ENCODE measurements at regions not wholly inside any gene's neighbourhood (a gene's known extent, or its start where the extent isn't known, plus 50 kb on each side); places are given as distances from the start of the nearest gene placed in this dataset.

- TF ChIP-seq CTCF (IDR thresholded peaks at IDR 0.05; ENCODE audit: low read depth, low read length), result no peak
- no peak for DNase-seq (ENCODE audit: low read depth, low spot score)
- peaks cover 3% of the 10 kb centered on the region for H3K27me3 ChIP-seq (ENCODE audit: control insufficient read depth, insufficient read depth, low read length)
- no peak overlapping the region for H3K27ac ChIP-seq (ENCODE audit: low read depth, low read length)
- no peak overlapping the region for H3K4me3 ChIP-seq (ENCODE audit: low read depth, low read length)
- CTCF ChIA-PET, result no interaction called here
- POLR2A ChIA-PET, result no interaction called here
- H3K9me3 ChIP-seq (ENCODE audit: control insufficient read depth, insufficient read depth, low read length), result no peaks in the 10 kb centered on the region
Measured at GRCh38 chr20:57960803-57961575, 251.2 kb upstream of the PMEPA1 start.

DNA sequence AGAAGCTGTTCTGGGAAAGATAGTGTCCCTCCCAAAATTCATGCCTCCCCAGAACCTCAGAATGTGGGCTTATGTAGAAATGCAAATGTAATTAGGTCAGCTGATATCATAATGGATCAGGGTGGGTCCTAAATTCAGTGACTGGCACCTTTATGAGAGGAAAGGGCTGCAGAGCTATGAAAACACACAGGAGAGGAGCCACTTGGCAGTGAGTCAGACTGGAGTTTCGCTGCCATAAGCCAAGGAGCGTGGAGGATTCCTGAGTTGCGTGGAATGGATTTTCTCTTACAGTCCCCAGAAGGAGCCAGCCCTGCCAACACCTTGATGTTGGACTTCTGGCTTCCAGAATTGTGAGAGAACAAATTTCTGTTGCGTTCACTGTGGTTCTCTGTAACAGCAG is 249.8 kb upstream of the PMEPA1 start:
- Histone ChIP-seq H3K4me3 (ENCODE audit: low read depth, low read length) (no peak overlapping the region), H3K27me3 (ENCODE audit: control insufficient read depth, insufficient read depth, low read length) (peaks cover 3% of the 10 kb centered on the region), H3K27ac (ENCODE audit: low read depth, low read length) (no peak overlapping the region), H3K9me3 (ENCODE audit: control insufficient read depth, insufficient read depth, low read length) (no peaks in the 10 kb centered on the region)
- POLR2A ChIA-PET, result no interaction called here
- TF ChIP-seq CTCF (IDR thresholded peaks at IDR 0.05; ENCODE audit: low read depth, low read length), result no peak
- CTCF ChIA-PET, result no interaction called here
- DNase-seq (ENCODE audit: low read depth, low spot score), result no peak

GRCh38 chr20:57959018-57959417 is 249.2 kb upstream of the PMEPA1 start:
- H3K27ac ChIP-seq (ENCODE audit: low read depth, low read length), result no peak overlapping the region
- H3K9me3 ChIP-seq (ENCODE audit: control insufficient read depth, insufficient read depth, low read length), result no peaks in the 10 kb centered on the region
- no peak for DNase-seq (ENCODE audit: low read depth, low spot score)
- H3K4me3 ChIP-seq (ENCODE audit: low read depth, low read length), result no peak overlapping the region
- H3K27me3 ChIP-seq (ENCODE audit: control insufficient read depth, insufficient read depth, low read length), result peaks cover 3% of the 10 kb centered on the region
- TF ChIP-seq CTCF (IDR thresholded peaks at IDR 0.05; ENCODE audit: low read depth, low read length), result no peak
- ChIA-PET POLR2A (no interaction called here), CTCF (interaction anchor here (0.5 kb wide), 1 partner anchor 447 kb away, joined by 4 read pairs; no protein-coding TSS in a partner anchor)

DNA sequence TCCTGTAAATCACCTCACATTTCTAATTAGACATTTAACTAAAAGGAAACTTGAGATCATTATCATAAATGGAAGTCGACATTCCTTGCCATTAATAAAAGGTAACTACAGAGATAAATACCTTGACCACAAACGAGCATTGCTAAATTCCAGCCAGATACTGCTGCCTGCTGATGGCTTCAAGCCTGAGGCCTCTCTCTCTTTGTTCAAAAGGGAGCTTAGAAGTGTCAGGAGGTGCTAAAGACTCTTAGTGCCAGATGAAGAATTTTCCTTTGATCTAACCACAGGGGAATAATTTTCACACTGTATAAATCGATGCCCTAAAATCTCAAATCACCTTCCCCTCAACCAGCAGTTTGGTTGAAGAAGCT is 248.2 kb upstream of the PMEPA1 start:
- ChIA-PET POLR2A (no interaction called here), CTCF (no interaction called here)
- no peak for TF ChIP-seq CTCF (IDR thresholded peaks at IDR 0.05; ENCODE audit: low read depth, low read length)
- no peaks in the 10 kb centered on the region for H3K9me3 ChIP-seq (ENCODE audit: control insufficient read depth, insufficient read depth, low read length)
- no peak overlapping the region for H3K27ac ChIP-seq (ENCODE audit: low read depth, low read length)
- peaks cover 2% of the 10 kb centered on the region for H3K27me3 ChIP-seq (ENCODE audit: control insufficient read depth, insufficient read depth, low read length)
- no peak overlapping the region for H3K4me3 ChIP-seq (ENCODE audit: low read depth, low read length)
- DNase-seq (ENCODE audit: low read depth, low spot score), result no peak

GRCh38 chr20:57957411-57958049 is 247.7 kb upstream of the PMEPA1 start:
- no peak for TF ChIP-seq CTCF (IDR thresholded peaks at IDR 0.05; ENCODE audit: low read depth, low read length)
- Histone ChIP-seq H3K27me3 (ENCODE audit: control insufficient read depth, insufficient read depth, low read length) (peaks cover 2% of the 10 kb centered on the region), H3K9me3 (ENCODE audit: control insufficient read depth, insufficient read depth, low read length) (no peaks in the 10 kb centered on the region), H3K27ac (ENCODE audit: low read depth, low read length) (no peak overlapping the region), H3K4me3 (ENCODE audit: low read depth, low read length) (no peak overlapping the region)
- POLR2A ChIA-PET, result no interaction called here
- CTCF ChIA-PET, result no interaction called here
- no peak for DNase-seq (ENCODE audit: low read depth, low spot score)

Data from AG04450 (cell line).